Stimulated activated CD8-positive, alpha-beta memory T cell treated with anti-CD3 and anti-CD28 coated beads, Interleukin-4, amount 100 ng/mL, for 24 hours (primary cell): ENCODE measurements at regions not wholly inside any gene's neighbourhood (a gene's known extent, or its start where the extent isn't known, plus 50 kb on each side); places are given as distances from the start of the nearest gene placed in this dataset.
"Not testable (repeated sequence)": the region's sequence is repeated elsewhere in the genome, so short reads cannot be mapped to it uniquely, and the experiment has no call there.

Experiments used
- DNase-seq: peaks from one replicate; pipeline ENCODE4 v3.0.0-alpha.2; 2020; ENCODE audit warnings: low read depth

- not testable (repeated sequence) for DNase-seq
Measured at GRCh38 chr9:31229976-31230375, 1154.5 kb upstream of the ACO1 start.

GRCh38 chr9:31232485-31232884 lies 1152.0 kb upstream of the ACO1 start:
- DNase-seq, result no peak

DNA sequence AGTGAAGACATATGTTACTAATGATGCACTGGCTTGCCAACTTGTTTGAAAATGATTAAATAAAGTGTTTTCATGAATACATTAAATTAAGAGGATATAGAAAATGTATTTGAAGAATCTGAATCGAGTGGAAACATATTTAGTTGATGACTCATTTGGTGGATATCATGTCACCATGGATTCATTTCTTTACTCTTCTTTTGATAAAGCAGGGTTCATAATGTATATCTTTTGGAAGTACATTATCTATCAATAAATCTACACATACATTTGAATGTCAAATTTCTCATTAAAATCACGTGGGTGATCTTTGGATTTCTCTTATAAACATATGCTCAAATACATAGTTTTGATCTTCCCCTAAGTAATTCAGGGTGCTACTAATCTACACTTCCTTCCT lies 1148.1 kb upstream of the ACO1 start:
- no peak for DNase-seq

GRCh38 chr9:31243386-31243785 lies 1141.1 kb upstream of the ACO1 start:
- DNase-seq, result no peak

DNA sequence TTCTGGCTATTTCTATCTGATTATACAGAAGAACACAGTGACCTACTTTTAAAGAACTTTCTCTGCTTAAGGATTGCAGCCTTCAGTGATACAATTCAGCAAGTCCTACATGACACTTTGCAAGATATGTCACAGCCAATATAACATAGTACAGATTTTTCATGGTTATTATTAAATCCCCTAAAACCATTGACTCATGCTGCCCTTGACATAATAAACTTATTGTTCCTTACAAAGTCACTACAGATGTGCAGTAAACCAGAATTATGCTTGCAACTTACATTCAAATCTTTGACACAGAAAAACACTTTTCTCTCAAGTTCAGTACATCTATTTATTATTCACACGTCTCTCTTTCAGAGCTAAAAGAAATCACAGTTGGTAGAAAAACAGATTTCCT lies 1136.3 kb upstream of the ACO1 start:
- DNase-seq, result no peak

GRCh38 chr9:31251386-31251785 lies 1133.1 kb upstream of the ACO1 start:
- no peak for DNase-seq

- no peak for DNase-seq
Measured at GRCh38 chr9:31253800-31254762, 1130.4 kb upstream of the ACO1 start.

GRCh38 chr9:31255211-31255610 lies 1129.2 kb upstream of the ACO1 start:
- DNase-seq, result no peak

GRCh38 chr9:31259824-31260223 lies 1124.6 kb upstream of the ACO1 start:
- DNase-seq, result no peak

DNA sequence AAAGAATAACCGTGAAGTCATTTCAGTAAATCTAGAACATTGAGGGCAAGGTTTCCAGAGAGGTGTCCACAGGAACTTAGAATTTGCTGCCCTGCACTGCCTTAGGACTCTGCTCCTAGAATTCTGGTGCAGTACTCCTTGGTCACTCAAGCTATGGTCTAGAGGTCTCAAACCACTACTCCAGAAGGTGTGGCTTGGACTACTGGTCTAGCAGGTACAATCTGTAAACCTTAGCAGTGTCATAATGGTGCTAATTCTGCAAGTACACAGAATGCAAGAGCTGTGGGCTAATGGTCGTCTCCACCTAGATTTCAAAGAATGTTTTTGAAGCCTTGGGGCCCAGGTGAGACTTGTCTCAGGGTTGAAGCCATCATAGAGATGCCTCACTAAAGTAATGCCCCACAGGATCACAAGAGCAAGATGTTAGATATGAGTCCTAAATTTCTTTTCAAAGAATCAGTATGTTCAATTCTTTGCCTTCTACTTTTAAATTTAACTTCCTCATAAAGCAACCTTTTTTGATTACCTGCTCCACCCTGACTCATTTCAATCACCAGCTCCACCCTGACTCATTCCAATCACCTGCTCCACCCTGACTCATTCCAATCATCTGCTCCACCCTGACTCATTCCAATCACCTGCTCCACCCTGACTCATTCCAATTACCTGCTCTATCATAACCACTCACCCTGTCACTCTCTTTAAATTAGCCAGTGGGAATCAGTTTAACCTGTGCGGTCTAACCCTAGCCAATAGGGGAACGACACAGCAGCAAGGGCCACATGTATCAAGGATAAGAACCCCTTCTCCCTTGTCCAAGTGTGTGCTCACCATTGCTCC lies 1111.8 kb upstream of the ACO1 start:
- DNase-seq, result no peak

DNA sequence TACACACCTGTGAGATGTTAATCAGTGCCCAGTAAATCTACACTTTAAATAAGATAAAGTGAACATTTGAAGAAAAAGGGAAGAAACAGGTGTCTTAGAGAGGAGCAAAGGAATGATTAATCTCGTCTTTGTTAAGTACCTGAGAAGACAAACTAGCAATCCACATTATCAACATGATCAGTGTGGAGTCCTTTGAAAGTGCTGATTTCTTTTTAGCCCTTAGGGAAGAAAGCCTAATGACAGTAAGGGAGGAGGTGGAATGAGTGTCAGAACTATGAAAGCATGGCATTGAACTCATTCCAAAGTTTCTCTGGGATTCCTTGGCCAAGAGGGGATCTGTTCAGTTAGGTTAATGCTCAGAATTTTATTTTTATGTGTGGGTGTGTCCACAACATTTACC lies 1109.0 kb upstream of the ACO1 start:
- DNase-seq, result no peak

GRCh38 chr9:31290731-31291130 lies 1093.7 kb upstream of the ACO1 start:
- DNase-seq, result no peak

- no peak for DNase-seq
Measured at GRCh38 chr9:31302620-31303418, 1081.6 kb upstream of the ACO1 start.

DNA sequence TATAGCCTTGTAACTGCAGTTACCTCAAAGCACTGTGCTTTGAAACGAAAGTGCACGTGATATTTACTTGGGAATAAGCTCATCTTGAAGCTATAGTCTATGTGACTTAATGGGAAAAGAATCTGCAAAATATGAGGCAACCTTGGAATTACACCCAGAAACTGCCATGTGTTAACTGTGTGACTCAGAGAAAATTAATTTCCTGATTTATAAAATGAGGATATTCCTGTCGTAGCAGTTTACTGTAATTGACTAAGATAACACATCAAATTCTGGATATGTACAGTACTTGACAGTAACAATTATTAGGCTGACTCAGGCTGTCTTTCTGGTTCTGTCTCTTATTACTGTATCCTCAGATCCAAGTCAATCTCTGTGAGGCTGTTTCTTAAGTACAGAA lies 1079.9 kb upstream of the ACO1 start:
- no peak for DNase-seq

DNA sequence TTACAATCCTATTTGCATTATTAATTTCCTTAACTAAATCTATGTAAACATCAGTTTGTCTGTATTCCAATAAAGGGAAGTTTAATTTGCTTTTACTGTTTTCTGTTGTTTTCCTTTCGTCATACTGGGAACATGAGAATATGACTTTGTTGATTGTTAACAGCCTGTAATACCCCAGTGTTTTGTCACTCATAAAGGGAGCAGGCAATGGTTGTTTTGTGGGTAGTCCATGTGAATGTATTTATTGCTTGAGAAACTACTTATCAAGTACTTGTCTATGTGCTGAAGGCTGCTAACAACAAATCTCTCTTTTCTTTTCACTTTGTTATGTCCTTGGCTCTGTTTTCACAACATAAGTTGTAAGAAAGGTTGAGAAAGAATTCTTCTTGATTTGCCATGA lies 1070.2 kb upstream of the ACO1 start:
- no peak for DNase-seq

DNA sequence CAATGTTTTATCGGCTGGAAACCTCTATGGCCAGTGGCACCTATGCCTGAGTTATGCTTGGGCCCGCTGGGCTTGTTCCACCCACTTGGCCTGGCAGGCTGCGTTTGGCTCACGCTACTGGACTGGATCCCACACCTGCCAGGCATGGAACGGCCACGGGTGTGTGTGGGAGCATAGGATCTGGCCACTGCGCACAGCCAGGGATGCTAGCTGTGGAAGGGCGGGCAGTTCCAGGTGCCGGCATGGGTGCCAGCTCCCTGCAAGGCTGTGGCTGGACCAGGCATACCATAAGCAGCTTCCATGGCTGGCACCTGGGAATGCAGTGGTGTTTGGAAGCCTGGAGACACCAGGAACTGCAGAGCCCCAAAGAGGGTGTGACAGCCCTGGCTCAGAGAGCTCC lies 1063.9 kb upstream of the ACO1 start:
- DNase-seq, result no peak

DNA sequence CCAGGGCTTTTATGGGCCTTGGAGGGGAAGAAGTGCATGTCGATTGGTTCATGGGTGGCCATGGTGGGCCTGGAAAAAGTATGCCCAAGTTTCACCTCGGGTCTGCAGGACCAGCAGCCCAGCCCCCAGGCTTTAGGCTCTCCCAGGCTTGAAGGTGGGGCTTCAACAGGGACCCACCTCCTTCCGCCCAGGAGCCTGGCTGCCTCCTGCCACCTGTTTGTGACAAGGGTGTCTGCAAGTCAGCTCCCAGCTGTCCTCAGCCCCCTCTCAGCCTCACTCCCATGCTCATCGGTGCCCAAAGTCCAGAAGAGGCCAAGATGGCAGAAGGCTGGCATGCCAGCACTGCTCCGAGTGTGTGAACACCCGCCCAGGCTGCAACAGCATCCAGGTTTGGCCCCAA lies 1063.2 kb upstream of the ACO1 start:
- DNase-seq, result no peak

- no peak for DNase-seq
Measured at GRCh38 chr9:31321686-31322085, 1062.8 kb upstream of the ACO1 start.

- DNase-seq, result no peak
Measured at GRCh38 chr9:31323726-31324444, 1060.6 kb upstream of the ACO1 start.

DNA sequence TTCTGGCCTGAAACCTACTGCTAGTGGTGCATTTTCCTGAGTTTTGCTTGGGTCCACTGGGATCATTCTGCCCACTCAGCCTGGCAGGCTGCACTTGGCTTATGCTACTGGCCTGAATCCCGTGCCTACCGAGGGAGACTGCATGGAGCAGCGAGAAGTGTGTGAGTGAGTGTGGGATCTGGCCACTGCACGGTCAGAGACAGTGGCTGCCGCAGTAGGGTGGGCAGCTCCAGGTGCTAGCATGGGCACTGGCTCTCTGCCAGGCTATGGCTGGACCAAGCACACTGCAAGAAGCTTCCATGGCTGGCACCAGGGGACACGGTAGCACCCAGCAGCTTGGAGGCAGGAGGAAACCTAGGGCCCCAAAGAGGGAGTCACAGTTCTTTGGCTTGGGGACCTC lies 1058.7 kb upstream of the ACO1 start:
- DNase-seq, result no peak

GRCh38 chr9:31326883-31327282 lies 1057.6 kb upstream of the ACO1 start:
- not testable (repeated sequence) for DNase-seq
